HEK293 (cell line): ENCODE measurements at regions not wholly inside any gene's neighbourhood (a gene's known extent, or its start where the extent isn't known, plus 50 kb on each side); places are given as distances from the start of the nearest gene placed in this dataset.

Source experiments
- CTCF ChIA-PET: fragments of 350-600 bp; formaldehyde crosslinking; extraction: SDS; loops from one replicate; lab custom pipeline; 2021; ENCODE audit warnings: antibody characterized with exemption; lab: Yijun Ruan, JAX
- POLR2A ChIA-PET: fragments of 300-600 bp; formaldehyde crosslinking; extraction: SDS; loops from one replicate; lab custom pipeline; 2020; ENCODE audit warnings: antibody characterized with exemption, inconsistent platforms; lab: Yijun Ruan, JAX
- H3K27ac ChIP-seq: fragments of 200-500 bp; sonication (Bioruptor generic); 2 replicates; pipeline ENCODE4 v1.5.1; 2014; ENCODE audit warnings: low read depth, low read length, control low read depth, inconsistent platforms; ENCODE audit errors: extremely low read depth
- H3K36me3 ChIP-seq, 2 experiments: fragments of 200-500 bp in 1 of 2; sonication (Bioruptor generic) in 1 of 2; 1 replicate in 1 of 2; 2 replicates in 1 of 2; pipeline ENCODE4 v1.5.1; 2014 to 2017; ENCODE audit warnings: inconsistent platforms in 2 of 2, low read length in 2 of 2; ENCODE audit not compliant: control insufficient read depth in 2 of 2, insufficient read depth in 1 of 2
- H3K4me1 ChIP-seq: fragments of 200-500 bp; sonication (Bioruptor generic); 2 replicates; pipeline ENCODE4 v1.5.1; 2014; ENCODE audit warnings: mild to moderate bottlenecking, low read length, inconsistent platforms; ENCODE audit not compliant: control insufficient read depth, insufficient read depth
- H3K4me3 ChIP-seq: 2 replicates; pipeline ENCODE4 v1.5.1; 2011; ENCODE audit warnings: low read depth, mild to moderate bottlenecking, control low read depth, low read length, moderate library complexity
- H3K9me3 ChIP-seq: fragments of 200-500 bp; sonication (Bioruptor generic); 2 replicates; pipeline ENCODE4 v1.5.1; 2014; ENCODE audit warnings: low read depth, low read length, inconsistent platforms; ENCODE audit not compliant: control insufficient read depth, insufficient read depth
- KLF9 ChIP-seq: fragments of 450-650 bp; formaldehyde crosslinking; IDR thresholded peaks from 2 replicates; pipeline ENCODE4 v1.5.1; 2016; ENCODE audit warnings: missing biosample characterization, missing genetic modification characterization, low read depth
- OVOL3 ChIP-seq: fragments of 450-650 bp; formaldehyde crosslinking; IDR thresholded peaks from 2 replicates; pipeline ENCODE4 v1.5.1; 2016; ENCODE audit warnings: missing biosample characterization, missing genetic modification characterization
- SETDB1 ChIP-seq: IDR thresholded peaks from one replicate; pipeline ENCODE4 v1.6.1; 2017; ENCODE audit warnings: mild to moderate bottlenecking, low read length, moderate library complexity, mixed read lengths; ENCODE audit not compliant: insufficient read length
- TCF7L2 ChIP-seq: IDR thresholded peaks from 2 replicates; pipeline ENCODE4 v1.6.1; 2011; ENCODE audit warnings: low read depth, mild to moderate bottlenecking, inconsistent platforms, low read length, moderate library complexity, borderline replicate concordance
- YY1 ChIP-seq: fragments of 450-650 bp; formaldehyde crosslinking; IDR thresholded peaks from 2 replicates; pipeline ENCODE4 v1.5.1; 2018; ENCODE audit warnings: missing biosample characterization, missing genetic modification characterization
- ZBTB17 ChIP-seq: fragments of 450-650 bp; formaldehyde crosslinking; IDR thresholded peaks from 2 replicates; pipeline ENCODE4 v1.5.1; 2016; ENCODE audit warnings: missing biosample characterization, missing genetic modification characterization
- ZFP3 ChIP-seq: fragments of 450-650 bp; formaldehyde crosslinking; IDR thresholded peaks from 2 replicates; pipeline ENCODE4 v1.5.1; 2016; ENCODE audit warnings: low read depth, missing biosample characterization, missing genetic modification characterization
- ZNF10 ChIP-seq: fragments of 450-650 bp; formaldehyde crosslinking; IDR thresholded peaks from 2 replicates; pipeline ENCODE4 v1.5.1; 2017; ENCODE audit warnings: missing biosample characterization, missing genetic modification characterization
- ZNF112 ChIP-seq: fragments of 450-650 bp; formaldehyde crosslinking; IDR thresholded peaks from 2 replicates; pipeline ENCODE4 v1.5.0; 2017; ENCODE audit warnings: missing biosample characterization, missing genetic modification characterization
- ZNF174 ChIP-seq: fragments of 450-650 bp; formaldehyde crosslinking; IDR thresholded peaks from 2 replicates; pipeline ENCODE4 v1.5.0; 2017; ENCODE audit warnings: missing biosample characterization, mild to moderate bottlenecking, missing genetic modification characterization
- ZNF19 ChIP-seq: fragments of 450-650 bp; formaldehyde crosslinking; IDR thresholded peaks from 2 replicates; pipeline ENCODE4; 2016; ENCODE audit warnings: missing biosample characterization, missing genetic modification characterization, low read depth
- ZNF2 ChIP-seq: fragments of 450-650 bp; formaldehyde crosslinking; IDR thresholded peaks from 2 replicates; pipeline ENCODE4 v1.5.1; 2016; ENCODE audit warnings: missing biosample characterization, missing genetic modification characterization
- ZNF292 ChIP-seq: fragments of 450-650 bp; formaldehyde crosslinking; IDR thresholded peaks from 2 replicates; pipeline ENCODE4 v1.5.1; 2016; ENCODE audit warnings: low read depth, missing biosample characterization, missing genetic modification characterization, borderline replicate concordance
- ZNF341 ChIP-seq: fragments of 450-650 bp; formaldehyde crosslinking; IDR thresholded peaks from 2 replicates; pipeline ENCODE4; 2016; ENCODE audit warnings: low read depth, missing biosample characterization, missing genetic modification characterization
- ZNF354C ChIP-seq: fragments of 450-650 bp; formaldehyde crosslinking; IDR thresholded peaks from 2 replicates; pipeline ENCODE4 v1.5.1; 2016; ENCODE audit warnings: missing biosample characterization, missing genetic modification characterization, low read depth, borderline replicate concordance
- ZNF37A ChIP-seq: fragments of 450-650 bp; IDR thresholded peaks from 2 replicates; pipeline ENCODE4 v1.5.1; 2018; ENCODE audit warnings: missing biosample characterization, missing genetic modification characterization
- ZNF544 ChIP-seq: fragments of 450-650 bp; formaldehyde crosslinking; IDR thresholded peaks from 2 replicates; pipeline ENCODE4 v1.5.0; 2017; ENCODE audit warnings: missing biosample characterization, missing genetic modification characterization
- ZNF549 ChIP-seq: fragments of 450-650 bp; IDR thresholded peaks from 2 replicates; pipeline ENCODE4 v1.5.1; 2018; ENCODE audit warnings: missing biosample characterization, missing genetic modification characterization, mild to moderate bottlenecking, inconsistent platforms, moderate library complexity
- ZNF677 ChIP-seq: fragments of 450-650 bp; IDR thresholded peaks from 2 replicates; pipeline ENCODE4 v1.5.0; 2018; ENCODE audit warnings: missing biosample characterization, mild to moderate bottlenecking, missing genetic modification characterization, moderate library complexity
- ZNF830 ChIP-seq: fragments of 450-650 bp; IDR thresholded peaks from 2 replicates; pipeline ENCODE4 v1.5.0; 2018; ENCODE audit warnings: missing biosample characterization, missing genetic modification characterization, low read depth, mild to moderate bottlenecking, moderate library complexity
- ZXDB ChIP-seq: fragments of 450-650 bp; formaldehyde crosslinking; IDR thresholded peaks from 2 replicates; pipeline ENCODE4 v1.5.1; 2016; ENCODE audit warnings: missing biosample characterization, missing genetic modification characterization
- TF ChIP-seq, protein P1 (sequence below): fragments of 450-650 bp; formaldehyde crosslinking; IDR thresholded peaks from 2 replicates; pipeline ENCODE4 v1.5.1; 2017; ENCODE audit warnings: missing biosample characterization, missing genetic modification characterization
- TF ChIP-seq, protein P2 (sequence below): fragments of 450-650 bp; formaldehyde crosslinking; IDR thresholded peaks from 2 replicates; pipeline ENCODE4 v1.5.1; 2016; ENCODE audit warnings: missing biosample characterization, missing genetic modification characterization, low read depth
- TF ChIP-seq, protein P3 (sequence below): fragments of 450-650 bp; formaldehyde crosslinking; IDR thresholded peaks from 2 replicates; pipeline ENCODE4 v1.5.1; 2016; ENCODE audit warnings: missing biosample characterization, missing genetic modification characterization, borderline replicate concordance

DNA sequence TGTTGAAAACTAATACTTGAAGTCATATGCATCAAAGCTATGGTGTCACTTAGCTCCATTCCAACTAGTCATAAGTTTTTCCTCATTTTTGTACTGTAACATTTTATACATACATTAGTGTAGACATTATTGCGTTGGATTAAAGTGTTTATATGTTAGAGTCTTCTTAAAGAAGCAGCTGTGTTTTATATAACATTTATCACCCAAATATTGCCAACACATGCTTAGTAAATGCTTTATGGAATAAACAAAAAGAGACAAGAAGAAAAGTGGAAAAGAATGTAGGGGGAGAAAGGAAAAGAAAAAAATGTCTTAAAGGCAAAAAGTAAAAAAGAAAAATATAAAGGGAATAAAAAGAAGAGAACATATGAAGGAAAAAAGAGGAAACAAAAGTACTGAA is 1314.3 kb upstream of the CELF4 start (continued):
- TF ChIP-seq ZBTB17 (tag by site-specific recombination) (no peak), ZNF544 (tag by site-specific recombination) (no peak)

DNA sequence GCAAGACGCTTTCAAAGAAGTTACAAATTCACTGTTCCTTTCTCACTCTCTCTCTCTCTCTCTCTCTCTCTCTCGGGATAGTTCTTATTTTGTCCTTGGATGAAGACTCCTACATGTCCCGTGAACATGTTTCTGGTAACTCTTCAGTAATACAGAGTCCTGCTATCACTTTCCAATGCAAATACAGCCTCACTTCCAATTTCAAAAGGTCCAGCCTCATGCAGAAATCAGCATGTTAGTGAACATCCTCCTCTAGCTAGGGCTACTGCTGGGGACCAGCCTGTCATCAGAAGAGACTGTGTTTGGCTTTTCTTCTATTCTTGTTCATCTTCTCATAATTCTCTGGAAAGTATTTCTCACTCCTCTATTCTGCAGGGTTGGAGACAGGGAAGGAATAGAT is 1306.7 kb upstream of the CELF4 start:
- H3K27ac ChIP-seq: no peak overlapping the region
- ChIA-PET POLR2A (no interaction called here), CTCF (no interaction called here)
- H3K36me3 ChIP-seq: no peaks in the 10 kb centered on the region
- no peak overlapping the region for H3K4me3 ChIP-seq
- no peaks in the 10 kb centered on the region for H3K9me3 ChIP-seq
- TF ChIP-seq ZNF19 (no peak), ZNF549 (no peak), ZFP3 (tag by site-specific recombination) (no peak), ZNF677 (no peak), ZNF292 (no peak), ZNF2 (no peak), OVOL3 (tag by site-specific recombination) (no peak)
- TF ChIP-seq, protein P1, sequence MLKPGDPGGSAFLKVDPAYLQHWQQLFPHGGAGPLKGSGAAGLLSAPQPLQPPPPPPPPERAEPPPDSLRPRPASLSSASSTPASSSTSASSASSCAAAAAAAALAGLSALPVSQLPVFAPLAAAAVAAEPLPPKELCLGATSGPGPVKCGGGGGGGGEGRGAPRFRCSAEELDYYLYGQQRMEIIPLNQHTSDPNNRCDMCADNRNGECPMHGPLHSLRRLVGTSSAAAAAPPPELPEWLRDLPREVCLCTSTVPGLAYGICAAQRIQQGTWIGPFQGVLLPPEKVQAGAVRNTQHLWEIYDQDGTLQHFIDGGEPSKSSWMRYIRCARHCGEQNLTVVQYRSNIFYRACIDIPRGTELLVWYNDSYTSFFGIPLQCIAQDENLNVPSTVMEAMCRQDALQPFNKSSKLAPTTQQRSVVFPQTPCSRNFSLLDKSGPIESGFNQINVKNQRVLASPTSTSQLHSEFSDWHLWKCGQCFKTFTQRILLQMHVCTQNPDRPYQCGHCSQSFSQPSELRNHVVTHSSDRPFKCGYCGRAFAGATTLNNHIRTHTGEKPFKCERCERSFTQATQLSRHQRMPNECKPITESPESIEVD: no peak
- no peaks in the 10 kb centered on the region for H3K4me1 ChIP-seq

DNA sequence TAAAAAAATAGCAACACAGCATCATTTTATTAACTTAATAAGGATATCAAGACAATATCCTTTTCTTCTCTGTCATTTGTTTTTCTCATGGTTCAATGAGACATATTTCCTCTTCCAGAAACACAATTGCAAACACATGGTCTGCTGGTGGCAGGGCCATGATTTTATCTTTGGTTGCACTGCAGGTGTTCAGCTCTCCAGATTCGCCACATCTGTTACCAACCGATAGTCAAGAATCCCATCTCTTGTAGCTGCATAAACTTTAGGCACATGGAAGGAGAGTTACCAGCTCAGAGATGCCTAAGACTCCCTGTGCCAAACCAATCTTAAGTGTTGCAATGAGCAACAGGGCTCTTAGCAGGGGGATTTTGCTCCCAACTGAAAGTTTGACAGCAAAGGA is 1303.2 kb upstream of the CELF4 start:
- ChIA-PET CTCF (no interaction called here), POLR2A (no interaction called here)
- Histone ChIP-seq H3K4me3 (no peak overlapping the region), H3K27ac (no peak overlapping the region), H3K4me1 (no peaks in the 10 kb centered on the region), H3K36me3 (no peaks in the 10 kb centered on the region), H3K9me3 (no peaks in the 10 kb centered on the region)
- no peak for TF ChIP-seq OVOL3 (tag by site-specific recombination)
- no peak for TF ChIP-seq ZXDB
- no peak for TF ChIP-seq ZBTB17 (tag by site-specific recombination)
- TF ChIP-seq SETDB1: no peak
- TF ChIP-seq ZNF10 (tag by site-specific recombination): no peak
- no peak for TF ChIP-seq ZNF830
- TF ChIP-seq, protein P2, sequence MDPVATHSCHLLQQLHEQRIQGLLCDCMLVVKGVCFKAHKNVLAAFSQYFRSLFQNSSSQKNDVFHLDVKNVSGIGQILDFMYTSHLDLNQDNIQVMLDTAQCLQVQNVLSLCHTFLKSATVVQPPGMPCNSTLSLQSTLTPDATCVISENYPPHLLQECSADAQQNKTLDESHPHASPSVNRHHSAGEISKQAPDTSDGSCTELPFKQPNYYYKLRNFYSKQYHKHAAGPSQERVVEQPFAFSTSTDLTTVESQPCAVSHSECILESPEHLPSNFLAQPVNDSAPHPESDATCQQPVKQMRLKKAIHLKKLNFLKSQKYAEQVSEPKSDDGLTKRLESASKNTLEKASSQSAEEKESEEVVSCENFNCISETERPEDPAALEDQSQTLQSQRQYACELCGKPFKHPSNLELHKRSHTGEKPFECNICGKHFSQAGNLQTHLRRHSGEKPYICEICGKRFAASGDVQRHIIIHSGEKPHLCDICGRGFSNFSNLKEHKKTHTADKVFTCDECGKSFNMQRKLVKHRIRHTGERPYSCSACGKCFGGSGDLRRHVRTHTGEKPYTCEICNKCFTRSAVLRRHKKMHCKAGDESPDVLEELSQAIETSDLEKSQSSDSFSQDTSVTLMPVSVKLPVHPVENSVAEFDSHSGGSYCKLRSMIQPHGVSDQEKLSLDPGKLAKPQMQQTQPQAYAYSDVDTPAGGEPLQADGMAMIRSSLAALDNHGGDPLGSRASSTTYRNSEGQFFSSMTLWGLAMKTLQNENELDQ (tag by site-specific recombination): no peak
- no peak for TF ChIP-seq ZNF174
- no peak for TF ChIP-seq ZNF2
- TF ChIP-seq YY1: no peak
- TF ChIP-seq TCF7L2: no peak
- TF ChIP-seq ZNF341 (tag by site-specific recombination): no peak
- no peak for TF ChIP-seq ZNF112 (tag by site-specific recombination)

DNA sequence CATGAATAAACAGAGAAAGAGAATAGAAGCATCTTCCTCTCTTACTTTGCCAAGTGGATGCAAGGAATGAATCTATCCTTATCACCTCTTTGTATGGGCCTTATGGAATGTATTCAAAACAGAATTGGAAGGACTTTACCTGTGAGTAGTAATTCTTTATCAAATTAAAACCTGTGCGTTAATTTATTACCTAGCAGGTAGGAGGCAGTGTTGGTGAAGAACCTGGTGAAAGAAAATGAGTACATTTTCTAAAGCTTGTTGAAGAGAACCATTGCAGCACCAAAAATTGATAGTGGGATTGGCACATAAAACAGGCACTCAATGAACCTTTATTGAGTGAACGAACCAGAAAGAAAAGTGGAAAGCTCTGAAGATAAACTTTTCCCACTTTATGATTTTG is 1302.1 kb upstream of the CELF4 start:
- ChIA-PET CTCF (no interaction called here), POLR2A (no interaction called here)
- Histone ChIP-seq H3K4me3 (no peak overlapping the region), H3K4me1 (no peaks in the 10 kb centered on the region), H3K36me3 (no peaks in the 10 kb centered on the region), H3K9me3 (no peaks in the 10 kb centered on the region), H3K27ac (no peak overlapping the region)
- TF ChIP-seq ZNF544 (tag by site-specific recombination): no peak
- TF ChIP-seq ZNF292: no peak
- no peak for TF ChIP-seq ZNF10 (tag by site-specific recombination)
- no peak for TF ChIP-seq ZNF354C
- TF ChIP-seq, protein P3, sequence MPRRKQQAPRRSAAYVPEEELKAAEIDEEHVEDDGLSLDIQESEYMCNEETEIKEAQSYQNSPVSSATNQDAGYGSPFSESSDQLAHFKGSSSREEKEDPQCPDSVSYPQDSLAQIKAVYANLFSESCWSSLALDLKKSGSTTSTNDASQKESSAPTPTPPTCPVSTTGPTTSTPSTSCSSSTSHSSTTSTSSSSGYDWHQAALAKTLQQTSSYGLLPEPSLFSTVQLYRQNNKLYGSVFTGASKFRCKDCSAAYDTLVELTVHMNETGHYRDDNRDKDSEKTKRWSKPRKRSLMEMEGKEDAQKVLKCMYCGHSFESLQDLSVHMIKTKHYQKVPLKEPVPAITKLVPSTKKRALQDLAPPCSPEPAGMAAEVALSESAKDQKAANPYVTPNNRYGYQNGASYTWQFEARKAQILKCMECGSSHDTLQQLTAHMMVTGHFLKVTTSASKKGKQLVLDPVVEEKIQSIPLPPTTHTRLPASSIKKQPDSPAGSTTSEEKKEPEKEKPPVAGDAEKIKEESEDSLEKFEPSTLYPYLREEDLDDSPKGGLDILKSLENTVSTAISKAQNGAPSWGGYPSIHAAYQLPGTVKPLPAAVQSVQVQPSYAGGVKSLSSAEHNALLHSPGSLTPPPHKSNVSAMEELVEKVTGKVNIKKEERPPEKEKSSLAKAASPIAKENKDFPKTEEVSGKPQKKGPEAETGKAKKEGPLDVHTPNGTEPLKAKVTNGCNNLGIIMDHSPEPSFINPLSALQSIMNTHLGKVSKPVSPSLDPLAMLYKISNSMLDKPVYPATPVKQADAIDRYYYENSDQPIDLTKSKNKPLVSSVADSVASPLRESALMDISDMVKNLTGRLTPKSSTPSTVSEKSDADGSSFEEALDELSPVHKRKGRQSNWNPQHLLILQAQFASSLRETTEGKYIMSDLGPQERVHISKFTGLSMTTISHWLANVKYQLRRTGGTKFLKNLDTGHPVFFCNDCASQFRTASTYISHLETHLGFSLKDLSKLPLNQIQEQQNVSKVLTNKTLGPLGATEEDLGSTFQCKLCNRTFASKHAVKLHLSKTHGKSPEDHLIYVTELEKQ (tag by site-specific recombination): no peak
- TF ChIP-seq KLF9 (tag by site-specific recombination): no peak
- no peak for TF ChIP-seq ZNF37A (tag by site-specific recombination)
